SW480 (cell line): ENCODE measurements at regions not wholly inside any gene's neighbourhood (a gene's known extent, or its start where the extent isn't known, plus 50 kb on each side); places are given as distances from the start of the nearest gene placed in this dataset.

ENCODE experiments used
- DNase-seq: peaks from one replicate; pipeline ENCODE4 v3.0.0-alpha.2; 2016; ENCODE audit warnings: low spot score

GRCh38 chr10:58970160-58970915, 206.1 kb upstream of the PHYHIPL start:
- no peak for DNase-seq

GRCh38 chr10:58971211-58971610, 205.2 kb upstream of the PHYHIPL start:
- no peak for DNase-seq

GRCh38 chr10:58971796-58972491, 204.5 kb upstream of the PHYHIPL start:
- DNase-seq = no peak

- DNase-seq = no peak
These were observed 203.7 kb upstream of the PHYHIPL start for GRCh38 chr10:58972576-58973234.

GRCh38 chr10:58973235-58973595, 203.2 kb upstream of the PHYHIPL start:
- no peak for DNase-seq

GRCh38 chr10:58976254-58976653, 200.2 kb upstream of the PHYHIPL start:
- DNase-seq = no peak

GRCh38 chr10:58979711-58980110, 196.7 kb upstream of the PHYHIPL start:
- DNase-seq = no peak

- no peak for DNase-seq
These were observed 195.5 kb upstream of the PHYHIPL start for GRCh38 chr10:58980826-58981415.

GRCh38 chr10:58981846-58982245, 194.6 kb upstream of the PHYHIPL start:
- no peak for DNase-seq

GRCh38 chr10:58982470-58983239, 193.8 kb upstream of the PHYHIPL start:
- no peak for DNase-seq

- no peak for DNase-seq
These were observed 191.2 kb upstream of the PHYHIPL start for GRCh38 chr10:58985216-58985615.

GRCh38 chr10:58989486-58990039, 186.9 kb upstream of the PHYHIPL start:
- DNase-seq = no peak

GRCh38 chr10:58990693-58991092, 185.8 kb upstream of the PHYHIPL start:
- DNase-seq = no peak

- DNase-seq = no peak
These were observed 184.6 kb upstream of the PHYHIPL start for GRCh38 chr10:58991856-58992255.

- no peak for DNase-seq
These were observed 183.5 kb upstream of the PHYHIPL start for GRCh38 chr10:58992830-58993460.

- no peak for DNase-seq
These were observed 182.8 kb upstream of the PHYHIPL start for GRCh38 chr10:58993480-58994221.

- no peak for DNase-seq
These were observed 182.0 kb upstream of the PHYHIPL start for GRCh38 chr10:58994226-58995057.

GRCh38 chr10:58995058-58995596, 181.3 kb upstream of the PHYHIPL start:
- no peak for DNase-seq

GRCh38 chr10:58996063-58996462, 180.4 kb upstream of the PHYHIPL start:
- no peak for DNase-seq
